IMR-90 (cell line): ENCODE measurements at regions not wholly inside any gene's neighbourhood (a gene's known extent, or its start where the extent isn't known, plus 50 kb on each side); places are given as distances from the start of the nearest gene placed in this dataset.

Experiments
- ATAC-seq: fragments of 200-7000 bp; cut with Tn5 transposase; 2 replicates; pipeline ENCODE4 v1.9.1; 2020; ENCODE audit warnings: low read depth, mild to moderate bottlenecking, moderate library complexity
- BruUV-seq: library from RNA; stranded (reverse); fragments of 400-500 nt; replicated peaks from 2 replicates; lab custom pipeline; 2021; lab: Mats Ljungman, UMichigan
- CTCF ChIA-PET: fragments of 300-600 bp; formaldehyde crosslinking; extraction: SDS; loops from one replicate; lab custom pipeline; 2021; ENCODE audit warnings: antibody characterized with exemption; lab: Yijun Ruan, JAX
- POLR2A ChIA-PET: fragments of 300-600 bp; sonication (Branson Sonifier 250); formaldehyde crosslinking; loops from one replicate; lab custom pipeline; 2022; ENCODE audit warnings: antibody characterized with exemption; ENCODE audit not compliant: unreplicated experiment; lab: Charles Lee
- DNase-seq: peaks from one replicate; pipeline ENCODE4 v3.0.0; 2013
- H2AFZ ChIP-seq: replicated peaks from 2 replicates; pipeline ENCODE3; 2013; ENCODE audit warnings: low read length, mild to moderate bottlenecking; ENCODE audit not compliant: poor library complexity
- H2AK5ac ChIP-seq: 2 replicates; pipeline ENCODE4 v1.6.1; 2013; ENCODE audit warnings: low read depth, low read length, inconsistent platforms
- H2AK9ac ChIP-seq: replicated peaks from 2 replicates; pipeline ENCODE3; 2013; ENCODE audit warnings: mild to moderate bottlenecking, low read depth, low read length, moderate library complexity; ENCODE audit not compliant: poor library complexity
- H2BK120ac ChIP-seq: 2 replicates; pipeline ENCODE4 v1.6.1; 2013; ENCODE audit warnings: low read depth, low read length, inconsistent platforms
- H2BK15ac ChIP-seq: 3 replicates; pipeline ENCODE4 v1.6.1; 2013; ENCODE audit warnings: low read depth, low read length, inconsistent platforms
- H2BK20ac ChIP-seq: 2 replicates; pipeline ENCODE4 v1.6.1; 2013; ENCODE audit warnings: low read depth, mild to moderate bottlenecking, inconsistent platforms, low read length, moderate library complexity
- H2BK5ac ChIP-seq: 2 replicates; pipeline ENCODE4 v1.6.1; 2013; ENCODE audit warnings: mild to moderate bottlenecking, low read depth, low read length, inconsistent platforms; ENCODE audit not compliant: poor library complexity, severe bottlenecking
- H3K14ac ChIP-seq: replicated peaks from 2 replicates; pipeline ENCODE4 v1.6.1; 2013; ENCODE audit warnings: low read depth, low read length, inconsistent platforms
- H3K18ac ChIP-seq: 2 replicates; pipeline ENCODE4 v1.6.1; 2013; ENCODE audit warnings: low read depth, low read length, control low read depth
- H3K23ac ChIP-seq: 2 replicates; pipeline ENCODE4 v1.6.1; 2013; ENCODE audit warnings: low read depth, low read length, inconsistent platforms
- H3K27ac ChIP-seq: 2 replicates; pipeline ENCODE4 v1.5.1; 2013; ENCODE audit warnings: mild to moderate bottlenecking, control low read depth, low read length; ENCODE audit not compliant: insufficient read depth
- H3K27me3 ChIP-seq: 2 replicates; pipeline ENCODE4 v1.6.1; 2013; ENCODE audit warnings: low read length; ENCODE audit not compliant: control insufficient read depth, insufficient read depth
- H3K36me3 ChIP-seq: 2 replicates; pipeline ENCODE4 v1.6.1; 2013; ENCODE audit warnings: low read length, mixed read lengths; ENCODE audit not compliant: control insufficient read depth, insufficient read depth
- H3K4ac ChIP-seq: 2 replicates; pipeline ENCODE4 v1.6.1; 2013; ENCODE audit warnings: low read depth, low read length, inconsistent platforms
- H3K4me1 ChIP-seq: 2 replicates; pipeline ENCODE4 v1.6.1; 2013; ENCODE audit warnings: low read length, mixed read lengths; ENCODE audit not compliant: control insufficient read depth, insufficient read depth
- H3K4me2 ChIP-seq: 2 replicates; pipeline ENCODE4 v1.6.1; 2013; ENCODE audit warnings: low read depth, mild to moderate bottlenecking, control low read depth, low read length, moderate library complexity
- H3K4me3 ChIP-seq: 2 replicates; pipeline ENCODE4 v1.5.1; 2013; ENCODE audit warnings: low read depth, mild to moderate bottlenecking, control low read depth, low read length, moderate library complexity; ENCODE audit not compliant: insufficient read depth
- H3K56ac ChIP-seq: 2 replicates; pipeline ENCODE4 v1.6.1; 2013; ENCODE audit warnings: low read length, inconsistent platforms; ENCODE audit not compliant: insufficient read depth; ENCODE audit errors: extremely low read depth
- H3K79me1 ChIP-seq, 2 experiments: 2 replicates each; pipeline ENCODE4 v1.6.1; 2013; ENCODE audit warnings: low read length in 2 of 2, inconsistent platforms in 1 of 2, low read depth in 1 of 2
- H3K9ac ChIP-seq: 2 replicates; pipeline ENCODE4 v1.6.1; 2013; ENCODE audit warnings: low read depth, low read length, control low read depth
- H3K9me1 ChIP-seq: 2 replicates; pipeline ENCODE4 v1.6.1; 2013; ENCODE audit warnings: low read length, inconsistent platforms; ENCODE audit not compliant: insufficient read depth
- H3K9me3 ChIP-seq: 2 replicates; pipeline ENCODE4 v1.6.1; 2013; ENCODE audit warnings: low read length; ENCODE audit not compliant: control insufficient read depth, insufficient read depth
- H4K20me1 ChIP-seq: 2 replicates; pipeline ENCODE4 v1.6.1; 2013; ENCODE audit warnings: low read length, inconsistent platforms; ENCODE audit not compliant: insufficient read depth
- H4K5ac ChIP-seq: 2 replicates; pipeline ENCODE4 v1.6.1; 2013; ENCODE audit warnings: mild to moderate bottlenecking, low read depth, low read length, control low read depth
- H4K8ac ChIP-seq, 2 experiments: 2 replicates each; pipeline ENCODE4 v1.6.1; 2013; ENCODE audit warnings: low read depth in 2 of 2, low read length in 2 of 2, control low read depth in 1 of 2, inconsistent platforms in 1 of 2
- H4K91ac ChIP-seq: 2 replicates; pipeline ENCODE4 v1.6.1; 2013; ENCODE audit warnings: low read depth, low read length, inconsistent platforms; ENCODE audit not compliant: insufficient read depth
- BHLHE40 ChIP-seq: fragments of 150-350 bp; IDR thresholded peaks from 2 replicates; pipeline ENCODE4 v1.6.1; 2016; ENCODE audit warnings: mild to moderate bottlenecking, low read depth, low read length
- CEBPB ChIP-seq: IDR thresholded peaks from 2 replicates; pipeline ENCODE4 v1.6.1; 2012; ENCODE audit warnings: low read depth, low read length, improper control_type of control experiment
- CHD1 ChIP-seq: IDR thresholded peaks from 2 replicates; pipeline ENCODE4 v1.6.1; 2012; ENCODE audit warnings: low read depth, low read length, improper control_type of control experiment
- CTCF ChIP-seq: conservative IDR thresholded peaks from 2 replicates; pipeline ENCODE4 v1.5.1; 2012; ENCODE audit warnings: mild to moderate bottlenecking, low read depth, low read length, improper control_type of control experiment
- ELK1 ChIP-seq: fragments of 150-350 bp; IDR thresholded peaks from 2 replicates; pipeline ENCODE4 v1.6.1; 2016; ENCODE audit warnings: low read depth, mild to moderate bottlenecking, low read length, moderate library complexity, borderline replicate concordance
- FOS ChIP-seq: fragments of 150-350 bp; IDR thresholded peaks from 2 replicates; pipeline ENCODE4 v1.6.1; 2016; ENCODE audit warnings: low read depth, low read length
- MAFK ChIP-seq: IDR thresholded peaks from 2 replicates; pipeline ENCODE4 v1.6.1; 2012; ENCODE audit warnings: low read depth, low read length, improper control_type of control experiment
- MAZ ChIP-seq: IDR thresholded peaks from 2 replicates; pipeline ENCODE4 v1.6.1; 2012; ENCODE audit warnings: low read depth, mild to moderate bottlenecking, low read length, improper control_type of control experiment, moderate library complexity, borderline replicate concordance
- MXI1 ChIP-seq: IDR thresholded peaks from 2 replicates; pipeline ENCODE4 v1.6.1; 2012; ENCODE audit warnings: low read depth, mild to moderate bottlenecking, low read length, moderate library complexity, borderline replicate concordance
- NFE2L2 ChIP-seq: fragments of 150-350 bp; IDR thresholded peaks from 2 replicates; pipeline ENCODE4 v1.6.1; 2016; ENCODE audit warnings: low read depth, mild to moderate bottlenecking, low read length
- POLR2A ChIP-seq: IDR thresholded peaks from 2 replicates; pipeline ENCODE4 v1.6.1; 2012; ENCODE audit warnings: mild to moderate bottlenecking, low read depth, low read length
- RAD21 ChIP-seq: IDR thresholded peaks from 2 replicates; pipeline ENCODE4 v1.6.1; 2012; ENCODE audit warnings: low read length, improper control_type of control experiment
- RCOR1 ChIP-seq: IDR thresholded peaks from 2 replicates; pipeline ENCODE4 v1.6.1; 2012; ENCODE audit warnings: mild to moderate bottlenecking, low read length, improper control_type of control experiment; ENCODE audit not compliant: insufficient replicate concordance
- RFX5 ChIP-seq: IDR thresholded peaks from 2 replicates; pipeline ENCODE4 v1.8.0; 2012; ENCODE audit warnings: low read depth, mild to moderate bottlenecking, low read length, moderate library complexity
- SMC3 ChIP-seq: fragments of 150-350 bp; IDR thresholded peaks from 2 replicates; pipeline ENCODE4 v1.6.1; 2016; ENCODE audit warnings: low read depth, mild to moderate bottlenecking, antibody characterized with exemption, low read length, moderate library complexity
- WGBS, 2 experiments: methylation state at CpG; one replicate each; pipeline versions ENCODE4 v1.1.5 to v1.1.7; 2013; ENCODE audit warnings: missing lambda C conversion rate in 2 of 2; ENCODE audit not compliant: insufficient read length in 1 of 2; ENCODE audit errors: extremely low coverage in 2 of 2; 5-methylcytosine and 5-hydroxymethylcytosine counted together
- dilution Hi-C: fragments of 300-500 bp; cut with HindIII; formaldehyde crosslinking; loops from one replicate; pipeline ENCODE4 v1.14.3; 2018; ENCODE audit warnings: low sequenced_read_pairs; ENCODE audit not compliant: unreplicated experiment
- in situ Hi-C: fragments of 300-500 bp; cut with MboI; formaldehyde crosslinking; loops from 3 replicates; pipeline ENCODE4 v1.14.3; 2019; ENCODE audit warnings: low sequenced_read_pairs, inconsistent platforms, mixed read lengths
- intact Hi-C: fragments of 100-400 bp; cut with micrococcal nuclease; formaldehyde crosslinking; loops from 2 replicates; pipeline ENCODE4 v1.10.0; 2022
- TF ChIP-seq, protein P1 (sequence below): fragments of 150-350 bp; IDR thresholded peaks from 2 replicates; pipeline ENCODE4 v1.6.1; 2017; ENCODE audit warnings: mild to moderate bottlenecking, antibody characterized with exemption, low read length, low read depth

GRCh38 chr11:134863294-134863693 is 451.3 kb upstream of the B3GAT1 start:
- Histone ChIP-seq H3K36me3 (no peaks in the 10 kb centered on the region), H3K9me3 (peaks cover 17% of the 10 kb centered on the region), H3K18ac (no peak overlapping the region), H3K4me3 (no peak overlapping the region), H3K9ac (no peak overlapping the region), H4K8ac (no peak overlapping the region), H4K91ac (no peak overlapping the region), H3K79me1 (no peaks in the 10 kb centered on the region), H3K4ac (no peak overlapping the region), H2BK15ac (no peak overlapping the region), H4K5ac (no peak overlapping the region), H2BK120ac (no peak overlapping the region), H3K23ac (no peak overlapping the region), H4K20me1 (no peaks in the 10 kb centered on the region), H3K9me1 (no peaks in the 10 kb centered on the region), H3K27ac (no peak overlapping the region), H3K14ac (no peak overlapping the region), H3K56ac (no peak overlapping the region), H2AFZ (no peak overlapping the region), H2BK5ac (no peak overlapping the region), H3K27me3 (no peaks in the 10 kb centered on the region), H3K4me1 (no peaks in the 10 kb centered on the region), H2BK20ac (no peak overlapping the region), H3K4me2 (no peak overlapping the region), H2AK9ac (no peak overlapping the region), H2AK5ac (no peak overlapping the region)
- TF ChIP-seq BHLHE40: no peak
- TF ChIP-seq RAD21: no peak
- no peak for TF ChIP-seq CTCF
- TF ChIP-seq POLR2A: no peak
- no peak for TF ChIP-seq FOS
- TF ChIP-seq MAZ: no peak
- no peak for TF ChIP-seq MAFK
- no peak for TF ChIP-seq ELK1
- TF ChIP-seq RCOR1: no peak
- TF ChIP-seq, protein P1, sequence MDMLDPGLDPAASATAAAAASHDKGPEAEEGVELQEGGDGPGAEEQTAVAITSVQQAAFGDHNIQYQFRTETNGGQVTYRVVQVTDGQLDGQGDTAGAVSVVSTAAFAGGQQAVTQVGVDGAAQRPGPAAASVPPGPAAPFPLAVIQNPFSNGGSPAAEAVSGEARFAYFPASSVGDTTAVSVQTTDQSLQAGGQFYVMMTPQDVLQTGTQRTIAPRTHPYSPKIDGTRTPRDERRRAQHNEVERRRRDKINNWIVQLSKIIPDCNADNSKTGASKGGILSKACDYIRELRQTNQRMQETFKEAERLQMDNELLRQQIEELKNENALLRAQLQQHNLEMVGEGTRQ: no peak
- no peak for TF ChIP-seq CHD1
- TF ChIP-seq MXI1: no peak
- TF ChIP-seq RFX5: no peak
- TF ChIP-seq SMC3: no peak
- no peak for TF ChIP-seq NFE2L2
- TF ChIP-seq CEBPB: no peak
- dilution Hi-C loops: no loop called here
- DNase-seq: no peak
- intact Hi-C loops: no loop called here
- in situ Hi-C loops: no loop called here
- BruUV-seq: no TSS peak
- ChIA-PET CTCF (no interaction called here), POLR2A (no interaction called here)
- WGBS, 2 experiments: 15% methylated on average over 5 of the region's 9 CpGs; no CpG with 5 or more reads in 1 of the 2 experiments
- no peak for ATAC-seq
